Suppressor macrophage treated with lipopolysaccharide for 4 hours (primary cell): ENCODE measurements at regions not wholly inside any gene's neighbourhood (a gene's known extent, or its start where the extent isn't known, plus 50 kb on each side); places are given as distances from the start of the nearest gene placed in this dataset.

ENCODE experiments used
- DNase-seq: peaks from one replicate; pipeline ENCODE4 v3.0.0-alpha.2; 2020

DNA sequence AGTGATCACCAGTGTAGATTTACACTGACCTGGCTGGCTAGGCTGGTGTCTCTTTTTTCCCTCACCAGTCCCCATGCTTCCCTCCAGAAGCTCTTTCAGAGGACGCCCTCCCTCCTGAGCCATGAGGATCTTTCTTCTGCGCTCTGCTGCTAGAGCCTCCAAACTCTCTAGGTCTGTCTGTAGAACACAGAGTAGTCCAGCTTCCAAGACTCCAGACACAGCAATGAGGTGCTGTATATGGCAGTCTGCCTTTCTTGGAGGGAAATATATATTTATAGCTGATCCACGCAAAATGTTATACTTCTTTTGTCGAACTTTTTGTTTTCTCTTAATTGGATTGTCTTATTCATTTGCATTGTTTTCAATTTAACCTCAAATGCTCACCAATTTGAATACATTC lies 1121.8 kb downstream of the ROBO2 start:
- DNase-seq = no peak

DNA sequence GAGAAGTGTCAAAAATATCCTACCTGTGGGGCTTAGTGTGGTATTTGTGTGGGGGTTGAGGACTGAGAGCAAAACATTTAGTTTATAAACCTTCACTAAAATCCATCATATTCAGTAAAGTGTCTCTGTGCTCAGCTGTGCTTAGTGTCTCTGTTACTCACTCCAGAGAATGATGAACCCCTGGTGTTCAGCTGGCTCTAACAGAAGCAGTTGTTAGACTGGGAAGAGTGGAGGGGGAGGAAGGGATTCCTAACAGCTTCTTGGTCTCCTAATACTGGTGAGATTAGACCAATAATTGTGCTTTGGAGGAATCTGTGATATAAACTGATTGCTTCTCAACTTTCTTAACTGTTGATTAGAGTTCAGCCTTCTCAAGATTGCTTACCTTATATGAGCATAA lies 1123.5 kb downstream of the ROBO2 start:
- DNase-seq = no peak

DNA sequence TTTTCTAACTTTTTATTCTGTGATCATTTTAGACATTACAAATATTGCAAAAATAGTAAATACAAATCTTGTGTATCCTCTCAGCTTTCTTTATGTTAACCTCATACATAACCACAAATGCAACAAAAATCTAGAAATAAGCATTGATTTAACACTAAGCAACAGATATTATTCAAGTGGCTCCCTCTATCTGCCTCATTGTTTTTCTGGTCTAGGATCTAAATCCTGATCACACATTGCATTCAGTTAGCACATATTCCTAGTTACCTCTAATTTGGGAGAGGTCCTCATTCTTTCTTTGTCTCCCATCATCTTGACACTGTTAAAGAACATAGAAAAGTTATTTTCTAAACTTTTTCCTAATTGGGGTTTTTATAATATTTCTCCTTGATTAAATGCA lies 1126.0 kb downstream of the ROBO2 start:
- DNase-seq = no peak

DNA sequence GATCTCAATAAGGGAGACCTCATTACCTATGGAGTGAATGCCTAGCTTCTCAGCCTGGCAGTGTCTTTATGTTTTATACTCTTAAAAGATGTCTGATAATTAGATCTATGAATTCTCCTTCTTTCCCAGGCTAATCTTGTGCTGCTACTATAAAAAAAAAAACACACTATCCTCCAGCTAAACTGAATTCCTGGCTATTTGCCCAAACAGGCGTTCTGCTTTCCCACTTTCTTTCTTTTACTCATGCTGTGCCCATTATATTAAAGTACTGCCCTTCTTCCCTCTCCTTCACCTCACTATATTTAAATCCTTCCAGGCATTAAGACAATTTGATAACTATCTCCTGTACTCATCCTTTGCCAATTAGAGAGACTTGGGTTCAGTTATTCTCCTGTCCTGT lies 1134.9 kb downstream of the ROBO2 start:
- DNase-seq = no peak

DNA sequence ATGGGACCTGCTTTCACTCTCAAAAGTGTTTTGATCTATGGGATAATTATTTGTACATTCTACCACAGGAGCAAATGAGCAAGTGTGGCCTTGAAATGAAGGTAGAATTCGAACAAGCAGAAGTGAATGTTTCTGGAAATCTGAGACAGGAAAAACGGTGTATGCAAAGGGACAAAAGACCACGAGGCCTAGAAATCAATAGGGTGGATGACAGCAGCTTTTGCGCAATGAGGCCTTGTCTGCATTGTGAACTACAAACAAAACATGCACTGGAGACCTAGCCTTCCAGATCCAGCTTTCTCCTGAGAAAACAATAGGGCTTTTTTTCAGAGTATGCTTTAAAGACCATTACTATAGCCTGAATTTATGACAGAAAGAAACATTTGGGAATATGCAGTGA lies 1137.0 kb downstream of the ROBO2 start:
- no peak for DNase-seq

DNA sequence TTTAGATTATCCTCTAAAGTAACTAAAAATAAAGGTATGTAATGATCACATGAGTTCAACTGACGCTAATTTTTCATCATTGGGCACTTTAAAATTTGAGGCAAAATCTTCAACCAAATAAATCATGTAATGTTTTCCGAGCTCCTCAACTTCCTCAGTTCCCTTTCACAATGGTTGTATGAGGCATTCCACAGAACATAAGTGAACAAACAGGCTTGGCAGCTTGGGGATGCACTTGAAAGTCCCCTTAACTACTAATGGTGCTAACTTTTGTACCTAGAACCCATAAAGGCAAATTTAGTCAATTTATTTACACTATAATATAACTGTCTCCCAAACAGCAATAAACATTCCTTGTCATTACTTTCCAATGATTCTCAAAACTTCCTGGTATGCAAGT lies 1137.9 kb downstream of the ROBO2 start:
- DNase-seq = no peak

DNA sequence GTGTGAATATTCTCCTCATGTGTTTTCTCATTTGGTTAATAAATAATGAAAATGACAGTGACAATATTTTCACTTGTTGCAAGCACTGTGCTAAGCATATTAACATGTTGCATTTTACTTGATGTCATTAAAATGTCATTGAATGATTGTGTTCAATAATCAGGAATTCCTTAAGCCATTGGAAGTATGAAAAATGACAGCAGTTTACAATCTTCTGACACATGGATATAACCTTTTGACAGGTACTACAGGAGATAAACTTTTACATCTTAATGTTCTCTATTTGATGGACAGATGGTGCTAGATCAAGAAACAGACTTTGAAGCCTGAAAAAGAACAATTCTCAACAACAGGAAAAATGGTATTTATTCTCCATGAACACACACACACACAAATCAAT lies 1138.3 kb downstream of the ROBO2 start:
- no peak for DNase-seq

DNA sequence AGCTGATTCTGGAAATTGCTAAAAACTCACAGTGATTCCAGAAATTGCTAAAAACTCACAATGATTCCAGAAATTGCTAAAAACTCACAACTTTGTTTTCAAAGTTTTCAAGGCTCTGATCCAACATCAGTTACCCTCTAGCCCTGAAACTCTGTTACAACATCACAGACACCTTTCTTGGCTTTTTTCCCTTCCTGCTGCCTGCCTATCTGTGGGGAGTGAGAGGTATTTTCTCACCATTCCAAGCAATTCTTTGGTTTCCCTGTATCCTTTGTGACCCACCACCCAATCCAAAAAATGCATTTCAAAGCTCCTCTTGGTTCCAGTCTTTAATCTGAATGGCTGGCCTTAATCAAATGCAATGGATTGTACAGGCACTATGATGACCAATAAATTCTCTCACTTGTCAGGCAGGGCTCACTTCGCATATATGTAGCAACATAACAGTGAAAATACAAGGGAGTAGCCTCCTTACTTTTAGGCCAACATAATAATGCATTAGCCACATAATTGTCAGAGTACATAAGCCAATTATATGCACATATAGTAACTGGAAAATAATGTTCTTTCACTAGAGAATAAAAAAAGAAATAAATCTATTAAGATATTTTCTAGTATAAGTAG lies 1139.0 kb downstream of the ROBO2 start:
- DNase-seq = no peak

DNA sequence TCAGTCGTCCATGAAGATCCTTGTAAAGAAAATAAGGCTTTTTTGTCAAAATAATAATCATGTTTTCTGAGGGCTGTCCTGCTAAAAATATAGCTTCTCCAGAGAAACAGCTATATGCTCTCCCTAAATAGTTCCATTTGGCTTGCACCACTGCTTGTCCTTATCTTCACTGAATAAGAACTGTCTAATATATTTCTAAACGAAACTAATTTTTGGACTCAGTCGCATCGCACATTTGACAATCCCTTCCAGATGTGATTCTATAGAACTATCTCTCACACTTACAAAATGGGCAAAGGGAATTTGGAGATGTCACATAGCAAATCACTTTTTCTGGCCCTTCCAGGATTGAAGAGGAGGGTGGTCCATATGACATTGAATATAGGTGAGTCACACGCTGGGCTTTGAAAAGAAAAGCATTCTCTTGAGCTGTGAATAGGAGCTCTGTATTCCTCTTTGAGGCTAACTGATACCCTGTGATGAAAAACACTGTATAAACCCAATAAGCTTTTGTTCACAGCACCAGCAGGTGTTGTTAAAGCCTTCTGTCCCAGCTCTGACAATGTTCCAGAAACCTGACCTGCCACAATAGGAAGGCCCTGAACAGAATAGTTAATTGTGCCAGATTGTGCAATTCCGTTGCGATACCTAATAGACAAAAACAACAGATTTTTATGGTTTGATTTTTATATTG lies 1144.2 kb downstream of the ROBO2 start:
- no peak for DNase-seq

DNA sequence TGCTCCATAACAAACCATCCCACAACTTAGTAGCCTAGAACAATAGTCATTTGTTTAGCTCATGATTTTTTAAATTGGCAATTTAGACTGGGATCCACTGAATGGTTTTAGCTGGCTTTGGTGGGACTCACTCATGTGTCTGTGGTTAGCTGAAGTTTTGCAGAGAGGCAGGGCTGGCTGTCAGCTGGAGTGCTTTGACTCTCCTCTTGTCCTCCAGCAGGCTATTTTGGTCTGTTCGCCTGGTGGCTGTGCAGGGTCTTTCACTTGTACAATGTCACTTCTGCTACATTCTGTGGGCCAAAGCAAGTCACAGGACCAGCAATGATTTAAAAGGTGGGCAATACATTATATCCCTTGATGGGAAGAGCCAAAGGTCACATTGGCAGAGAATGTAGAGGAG lies 1146.5 kb downstream of the ROBO2 start:
- DNase-seq = no peak

DNA sequence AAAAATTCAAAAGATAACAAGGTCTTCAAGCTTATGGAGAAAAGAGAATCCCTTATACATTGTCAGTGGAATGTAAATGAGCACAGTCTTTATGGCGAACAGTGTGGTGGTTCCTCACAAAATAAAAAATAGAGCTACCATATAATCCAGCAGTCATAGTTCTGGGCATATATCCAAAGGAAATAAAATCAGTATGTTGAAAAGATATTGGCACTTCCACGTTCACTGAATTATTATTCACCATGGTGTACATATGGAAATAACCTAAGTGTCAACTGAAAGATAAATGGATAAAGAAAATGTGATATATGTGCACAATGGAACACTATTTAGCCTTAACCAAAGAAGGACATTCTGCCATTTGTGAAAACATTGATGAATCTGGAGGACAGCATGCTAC lies 1161.2 kb downstream of the ROBO2 start:
- DNase-seq = no peak

DNA sequence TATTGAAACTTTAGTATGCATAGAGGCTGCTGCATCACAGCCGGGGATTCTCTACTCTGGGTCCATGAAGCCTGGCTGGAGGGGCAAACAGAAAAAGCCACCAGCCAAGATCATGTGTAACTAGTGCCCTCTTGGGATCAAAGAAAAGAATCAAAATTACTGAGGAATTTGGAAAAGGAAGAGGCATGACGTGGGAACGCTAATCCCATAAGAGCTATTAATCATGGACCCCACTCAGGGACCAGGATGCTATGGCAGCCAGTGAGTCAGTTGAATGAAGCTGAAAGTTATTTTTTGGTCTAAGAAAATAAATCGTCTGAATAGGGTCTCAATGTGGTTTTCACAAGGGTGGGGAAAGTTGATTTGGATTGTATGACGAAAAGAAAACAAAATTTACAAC lies 1165.1 kb downstream of the ROBO2 start:
- DNase-seq = no peak

DNA sequence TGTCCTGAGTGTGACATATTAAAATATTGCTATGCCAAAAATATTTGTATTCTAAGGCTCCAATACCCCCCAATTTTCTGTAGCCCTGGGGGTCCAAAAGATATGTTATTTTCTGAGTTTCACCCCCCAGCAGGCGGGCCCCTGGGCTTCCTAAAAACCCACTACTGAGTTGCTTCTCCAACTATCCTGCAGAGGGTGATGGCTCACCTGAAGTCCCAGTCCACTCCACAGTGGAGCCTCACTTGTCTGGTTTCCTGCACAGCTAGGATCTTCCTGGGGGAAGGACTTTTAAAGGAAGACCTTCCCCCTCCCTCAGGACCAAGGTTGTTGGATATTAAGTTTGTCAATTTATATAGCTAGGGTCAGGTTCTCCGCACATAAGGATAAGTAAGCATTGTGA lies 1181.4 kb downstream of the ROBO2 start:
- no peak for DNase-seq

DNA sequence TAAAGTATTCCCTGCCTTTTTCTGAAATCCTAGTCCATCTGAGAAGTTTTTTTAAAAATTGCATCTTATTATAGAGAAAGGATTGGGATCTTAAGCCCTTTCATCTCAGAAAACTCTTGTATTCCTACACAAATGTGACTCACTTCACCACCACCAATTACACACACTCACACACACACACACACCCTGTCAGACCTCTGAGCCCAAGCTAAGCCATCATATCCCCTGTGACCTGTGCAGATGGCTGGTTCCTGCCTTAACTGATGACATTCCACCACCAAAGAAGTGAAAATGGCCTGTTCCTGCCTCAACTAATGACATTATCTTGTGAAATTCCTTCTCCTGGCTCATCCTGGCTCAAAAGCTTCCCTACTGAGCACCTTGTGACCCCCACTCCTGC lies 1181.9 kb downstream of the ROBO2 start:
- no peak for DNase-seq

DNA sequence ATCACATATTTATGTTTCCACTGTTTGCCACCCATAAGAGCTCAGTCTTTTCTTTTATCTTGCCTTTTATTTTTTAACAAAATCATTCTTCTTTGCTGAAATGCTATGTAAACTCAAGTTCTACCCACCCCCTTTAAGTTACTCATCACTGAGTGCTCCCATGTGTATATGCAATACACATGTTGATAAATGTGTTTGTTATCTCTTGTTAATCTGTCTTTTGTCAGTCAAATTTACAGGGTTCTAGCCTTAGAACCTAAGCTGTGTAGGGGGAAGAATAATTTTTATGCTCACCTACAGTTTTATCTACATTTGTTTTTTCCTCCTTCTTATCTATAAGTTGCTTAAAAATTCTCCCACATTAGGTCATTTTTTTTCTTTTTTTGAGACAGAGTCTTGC lies 1195.9 kb downstream of the ROBO2 start:
- no peak for DNase-seq

DNA sequence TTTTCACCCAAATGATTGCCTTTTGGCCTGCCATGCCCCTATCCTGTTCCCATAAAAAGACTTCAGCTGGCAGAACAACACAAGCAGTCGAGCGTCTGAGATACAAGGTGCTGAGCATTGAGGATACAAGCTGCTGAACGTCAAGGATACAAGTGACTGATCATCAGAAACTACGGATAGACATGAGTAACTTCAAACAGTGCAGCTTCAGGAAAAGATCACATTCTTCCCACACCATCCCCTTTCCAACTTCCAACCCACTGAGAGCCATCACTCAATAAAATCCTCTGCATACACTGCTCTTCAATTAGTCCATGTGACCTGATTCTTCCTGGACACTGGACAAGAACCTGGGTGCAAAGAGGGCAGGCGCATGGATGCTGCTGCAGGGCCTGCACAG lies 1198.9 kb downstream of the ROBO2 start:
- no peak for DNase-seq

DNA sequence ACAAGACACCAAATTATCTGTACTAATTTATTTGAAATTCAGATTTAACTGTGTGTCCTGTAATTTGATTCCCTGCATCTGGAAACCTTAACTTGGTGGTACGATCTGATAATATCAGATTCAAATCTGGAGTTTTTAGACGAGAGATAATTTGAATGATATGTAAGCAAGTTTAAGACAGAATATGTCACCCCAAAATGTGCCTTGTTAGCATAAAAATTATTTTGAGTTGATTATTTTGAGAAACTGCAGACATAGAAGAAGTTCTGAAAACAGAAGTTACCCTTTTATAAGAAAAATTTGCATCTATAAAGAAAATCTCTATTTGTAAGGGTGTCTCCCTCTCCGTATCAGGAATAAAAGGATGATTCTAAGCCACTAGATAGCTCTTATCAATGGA lies 1202.8 kb downstream of the ROBO2 start:
- no peak for DNase-seq

DNA sequence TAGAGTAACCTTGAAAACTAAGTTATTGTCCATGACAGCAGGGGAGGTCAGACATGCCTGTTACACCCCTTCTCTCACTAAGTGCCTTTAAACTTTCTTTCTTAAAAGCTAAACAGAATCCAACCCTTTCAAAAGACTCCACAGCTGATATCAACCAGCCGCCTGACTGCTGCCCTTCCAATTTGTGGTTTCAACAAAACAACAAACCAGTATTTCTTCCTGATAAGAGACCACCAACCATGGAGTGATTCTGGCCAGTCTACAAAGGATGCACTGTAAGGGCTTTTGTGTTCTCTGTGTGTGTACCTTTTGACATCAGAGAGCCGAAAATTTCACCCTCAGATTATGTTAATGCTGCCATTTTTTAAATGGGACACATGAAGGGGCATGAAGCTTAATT lies 1204.2 kb downstream of the ROBO2 start:
- no peak for DNase-seq

DNA sequence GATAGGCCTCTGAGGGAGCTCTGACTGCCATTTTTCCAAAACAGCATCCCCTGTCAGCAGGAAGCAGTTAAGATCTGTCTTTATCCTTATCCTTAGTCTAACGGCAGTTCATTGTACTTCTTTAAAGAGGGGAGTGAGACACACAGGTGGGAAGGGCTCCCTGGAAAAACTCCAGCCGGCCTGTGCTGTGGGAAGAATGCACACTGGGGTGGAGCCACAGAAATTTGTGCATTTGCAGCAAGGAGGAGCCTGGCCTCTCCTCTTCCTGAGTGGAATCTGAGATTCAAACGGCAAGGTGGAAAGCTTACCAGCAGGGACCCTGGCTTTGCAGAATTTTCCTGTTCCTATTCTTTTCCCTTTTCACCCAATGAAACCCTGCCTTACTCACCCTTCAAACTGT lies 1209.4 kb downstream of the ROBO2 start:
- DNase-seq = no peak

DNA sequence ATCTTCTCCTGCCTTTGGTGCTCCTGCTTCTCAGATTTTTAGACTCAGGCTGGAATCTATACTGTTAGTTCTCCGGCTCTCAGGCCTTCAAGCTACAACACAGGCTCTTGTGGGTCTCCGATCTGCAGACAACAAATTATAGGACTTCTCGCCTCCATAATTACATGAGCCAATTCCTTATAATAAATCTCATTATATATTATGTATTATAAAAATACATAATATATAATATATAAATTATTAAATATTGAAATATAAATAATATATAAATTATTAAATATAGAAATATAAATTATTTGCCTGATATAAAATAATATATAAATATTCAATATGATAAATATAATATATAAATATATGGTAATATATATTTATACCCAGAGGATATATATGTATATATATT lies 1214.0 kb downstream of the ROBO2 start:
- no peak for DNase-seq

DNA sequence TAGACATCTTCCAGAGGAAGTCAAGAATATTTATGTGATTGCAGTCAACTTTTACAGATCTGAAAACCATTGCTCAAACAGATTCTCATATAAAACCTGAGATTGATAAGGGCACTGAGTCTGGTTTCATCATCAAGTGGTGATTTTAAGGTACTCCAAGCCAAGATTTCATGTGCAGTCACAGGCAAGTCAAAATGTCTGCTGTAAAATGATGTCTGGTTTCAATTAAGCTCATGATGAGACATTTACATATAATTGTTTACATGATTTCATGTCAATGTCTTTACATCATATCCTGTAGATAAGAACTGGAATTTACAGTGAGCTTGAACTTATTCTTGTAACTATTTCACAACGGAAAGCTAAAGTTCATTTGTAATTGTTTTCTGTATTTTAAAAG lies 1215.5 kb downstream of the ROBO2 start:
- no peak for DNase-seq

DNA sequence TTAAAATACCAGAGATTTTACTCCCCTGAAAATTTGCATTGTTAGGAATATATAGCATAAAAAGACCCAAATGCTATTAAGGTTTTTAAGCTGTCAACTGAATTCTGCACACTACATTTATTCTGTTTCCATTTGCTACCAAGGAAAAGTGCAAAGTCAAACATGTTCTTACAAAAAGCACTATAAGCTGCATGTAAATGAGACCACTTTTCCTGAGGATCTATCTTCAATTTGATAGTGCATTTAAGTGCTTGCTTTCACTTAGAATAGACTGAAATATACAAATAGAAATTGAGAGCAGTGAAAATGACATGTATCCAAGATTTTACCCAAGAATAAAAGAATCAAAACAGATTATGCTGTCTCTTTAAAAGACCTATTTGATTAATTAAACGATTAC lies 1216.2 kb downstream of the ROBO2 start:
- DNase-seq = no peak

DNA sequence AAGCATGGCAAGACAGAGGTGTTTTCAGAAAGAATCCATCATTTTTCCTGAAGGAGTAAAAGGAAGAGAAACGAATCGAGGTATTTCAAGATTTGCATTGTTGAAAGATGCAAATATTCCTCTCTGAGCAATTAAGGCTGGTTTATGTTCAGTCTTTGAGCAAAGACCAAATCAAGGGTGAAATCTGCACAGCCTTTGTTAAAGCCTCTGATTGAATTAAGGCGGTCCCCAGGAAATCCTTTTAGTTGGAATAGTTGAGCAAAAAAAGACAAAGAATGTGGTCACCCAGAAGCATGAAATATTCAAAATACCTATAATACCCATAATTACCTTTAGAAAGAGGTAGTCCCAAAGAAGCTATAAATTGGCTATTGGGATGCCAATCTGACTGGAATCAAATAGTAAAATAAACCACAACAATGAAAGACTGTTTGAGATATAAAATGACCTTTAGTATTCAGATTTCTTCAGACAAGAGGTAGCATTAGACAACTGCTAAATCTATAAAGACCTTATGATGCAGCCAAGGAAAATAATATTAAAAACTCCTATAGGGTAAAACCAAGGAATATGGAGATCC lies 1218.1 kb downstream of the ROBO2 start:
- no peak for DNase-seq

DNA sequence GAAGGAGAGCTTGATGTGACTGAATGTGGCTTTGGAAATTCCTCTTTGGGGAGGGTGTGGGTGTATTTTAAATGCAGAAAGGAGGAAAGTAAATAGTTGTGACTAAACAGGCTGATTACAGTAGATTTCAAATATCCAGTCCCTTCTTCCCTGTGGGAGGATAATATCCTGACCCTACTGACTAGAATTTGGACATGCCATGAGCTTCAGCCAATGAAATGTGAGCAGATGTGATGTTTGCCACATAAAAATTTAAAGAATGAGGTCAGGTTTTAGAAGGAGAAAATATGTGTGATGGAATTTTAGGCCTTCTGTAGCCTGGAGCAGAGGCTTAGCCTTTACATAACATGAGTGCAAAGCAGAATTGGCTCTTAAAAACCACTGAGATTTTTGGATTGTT lies 1218.9 kb downstream of the ROBO2 start:
- DNase-seq = no peak

DNA sequence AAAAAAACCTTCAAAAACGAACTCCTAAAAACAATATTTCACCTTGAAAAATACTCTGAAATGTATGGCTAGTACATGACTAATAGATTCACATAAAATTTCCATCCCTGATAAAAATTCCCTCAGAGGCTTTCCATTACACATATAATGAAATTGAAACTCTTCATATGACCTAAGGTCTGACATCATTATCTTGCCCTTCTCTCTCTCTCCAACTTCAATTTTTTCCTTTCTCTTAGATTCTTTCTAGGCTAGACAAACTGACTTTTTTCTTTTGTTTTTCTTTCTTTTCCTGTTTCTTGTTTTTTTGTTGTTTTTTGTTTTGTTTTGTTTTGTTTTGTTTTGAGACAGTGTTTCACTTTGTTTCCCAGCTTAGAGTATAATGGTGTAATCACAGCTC lies 1220.5 kb downstream of the ROBO2 start:
- peak; percentile 27 for DNase-seq
